HG02571 (cell line): ENCODE measurements at regions not wholly inside any gene's neighbourhood (a gene's known extent, or its start where the extent isn't known, plus 50 kb on each side); places are given as distances from the start of the nearest gene placed in this dataset.

Experiments
- ATAC-seq: cut with Tn5 transposase; IDR thresholded peaks from one replicate; pipeline ENCODE4 v1.9.1; 2021; ENCODE audit warnings: mild to moderate bottlenecking, moderate library complexity; ENCODE audit not compliant: unreplicated experiment

GRCh38 chr2:149271575-149271974, 58.8 kb upstream of the LYPD6 start:
- ATAC-seq, result peak; percentile 91

GRCh38 chr2:149278161-149278871, 52.1 kb upstream of the LYPD6 start:
- no peak for ATAC-seq

GRCh38 chr2:149278872-149279264, 51.5 kb upstream of the LYPD6 start:
- no peak for ATAC-seq
